Keratinocyte (primary cell): ENCODE measurements at regions not wholly inside any gene's neighbourhood (a gene's known extent, or its start where the extent isn't known, plus 50 kb on each side); places are given as distances from the start of the nearest gene placed in this dataset.

Experiments used
- EZH2 ChIP-seq: IDR thresholded peaks from one replicate; pipeline ENCODE4 v1.6.1; 2012; ENCODE audit warnings: inconsistent platforms, mild to moderate bottlenecking, low read length, moderate library complexity
- TF ChIP-seq, protein P1 (sequence below), 3 experiments: IDR thresholded peaks in 1 of 3; conservative IDR thresholded peaks in 1 of 3; optimal IDR thresholded peaks in 1 of 3; 2 replicates in 2 of 3; 3 replicates in 1 of 3; pipeline versions ENCODE3 to v1.5.1; 2011; ENCODE audit warnings: low read length in 3 of 3, mild to moderate bottlenecking in 3 of 3, moderate library complexity in 2 of 3, control low read depth in 1 of 3, inconsistent platforms in 1 of 3; ENCODE audit not compliant: insufficient read depth in 2 of 3; ENCODE audit errors: extremely low read depth in 1 of 3

DNA sequence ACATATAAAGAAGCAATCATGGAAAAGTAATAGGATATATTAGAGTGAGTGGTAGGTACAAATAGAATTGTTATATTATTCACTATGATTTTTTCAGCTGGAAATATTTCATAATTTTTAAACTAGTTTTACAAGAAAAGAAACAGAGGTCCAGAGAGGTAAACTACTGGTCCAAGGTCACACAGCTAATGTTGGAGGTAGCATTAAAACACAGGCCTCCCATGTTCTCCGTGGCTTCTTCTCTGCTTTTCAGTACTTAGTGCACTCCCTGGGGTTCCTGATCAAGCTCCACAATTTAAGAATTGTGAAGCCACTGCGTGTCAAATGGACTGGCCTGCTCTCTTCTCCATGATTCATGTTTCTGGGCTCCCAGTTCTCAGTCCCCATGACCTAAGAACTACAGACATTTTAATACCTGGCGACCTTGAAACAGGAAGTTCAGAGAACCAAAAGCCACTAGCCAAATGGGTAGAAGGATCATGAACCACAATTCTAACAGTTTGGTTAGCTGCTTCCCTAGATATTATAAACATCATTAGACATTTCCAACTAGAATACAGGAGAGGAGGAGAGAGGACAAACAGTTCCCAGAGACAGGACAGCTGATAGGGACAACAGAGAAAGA is 172.0 kb upstream of the KLF3 start:
- TF ChIP-seq, protein P1, sequence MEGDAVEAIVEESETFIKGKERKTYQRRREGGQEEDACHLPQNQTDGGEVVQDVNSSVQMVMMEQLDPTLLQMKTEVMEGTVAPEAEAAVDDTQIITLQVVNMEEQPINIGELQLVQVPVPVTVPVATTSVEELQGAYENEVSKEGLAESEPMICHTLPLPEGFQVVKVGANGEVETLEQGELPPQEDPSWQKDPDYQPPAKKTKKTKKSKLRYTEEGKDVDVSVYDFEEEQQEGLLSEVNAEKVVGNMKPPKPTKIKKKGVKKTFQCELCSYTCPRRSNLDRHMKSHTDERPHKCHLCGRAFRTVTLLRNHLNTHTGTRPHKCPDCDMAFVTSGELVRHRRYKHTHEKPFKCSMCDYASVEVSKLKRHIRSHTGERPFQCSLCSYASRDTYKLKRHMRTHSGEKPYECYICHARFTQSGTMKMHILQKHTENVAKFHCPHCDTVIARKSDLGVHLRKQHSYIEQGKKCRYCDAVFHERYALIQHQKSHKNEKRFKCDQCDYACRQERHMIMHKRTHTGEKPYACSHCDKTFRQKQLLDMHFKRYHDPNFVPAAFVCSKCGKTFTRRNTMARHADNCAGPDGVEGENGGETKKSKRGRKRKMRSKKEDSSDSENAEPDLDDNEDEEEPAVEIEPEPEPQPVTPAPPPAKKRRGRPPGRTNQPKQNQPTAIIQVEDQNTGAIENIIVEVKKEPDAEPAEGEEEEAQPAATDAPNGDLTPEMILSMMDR (optimal IDR thresholded peaks at IDR 0.05 in 1 of 3, IDR thresholded peaks at IDR 0.05 in 1 of 3, conservative IDR thresholded peaks at IDR 0.05 in 1 of 3; ENCODE audit: extremely low read depth in 1 of 3, insufficient read depth in 2 of 3, low read length in 3 of 3) = no peak
- TF ChIP-seq EZH2 = no peak
